GM21367 (cell line): ENCODE measurements at regions not wholly inside any gene's neighbourhood (a gene's known extent, or its start where the extent isn't known, plus 50 kb on each side); places are given as distances from the start of the nearest gene placed in this dataset.

ENCODE experiments used
- ATAC-seq: cut with Tn5 transposase; IDR thresholded peaks from one replicate; pipeline ENCODE4 v1.9.1; 2021; ENCODE audit not compliant: unreplicated experiment

GRCh38 chr4:166602068-166602467, 632.2 kb downstream of the SPOCK3 start:
- ATAC-seq = no peak

DNA sequence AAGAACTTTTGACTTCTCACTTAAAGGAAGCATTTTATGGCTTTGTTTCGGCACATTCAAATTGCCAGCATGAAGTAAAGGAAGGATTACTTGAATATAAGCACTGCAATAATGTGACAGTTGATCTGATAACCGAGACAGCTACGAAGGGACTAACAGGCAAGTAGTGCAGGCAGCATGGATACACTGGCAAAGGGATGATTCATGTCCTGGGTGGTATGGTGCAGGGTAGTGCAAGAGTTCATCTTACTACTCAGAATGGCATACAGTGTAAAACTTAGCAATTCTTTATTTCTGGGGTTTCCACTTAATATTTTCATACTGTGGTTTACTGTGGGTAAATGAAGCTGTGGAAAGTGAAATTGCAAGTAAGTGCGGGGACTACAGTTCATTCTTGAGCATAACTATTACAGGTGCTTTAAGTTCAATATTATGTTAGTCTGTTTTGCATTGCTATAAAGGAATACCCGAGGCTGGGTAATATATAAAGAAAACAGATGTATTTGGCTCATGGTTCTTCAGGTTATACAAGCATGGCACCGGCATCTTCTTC, 611.8 kb downstream of the SPOCK3 start:
- ATAC-seq = no peak

DNA sequence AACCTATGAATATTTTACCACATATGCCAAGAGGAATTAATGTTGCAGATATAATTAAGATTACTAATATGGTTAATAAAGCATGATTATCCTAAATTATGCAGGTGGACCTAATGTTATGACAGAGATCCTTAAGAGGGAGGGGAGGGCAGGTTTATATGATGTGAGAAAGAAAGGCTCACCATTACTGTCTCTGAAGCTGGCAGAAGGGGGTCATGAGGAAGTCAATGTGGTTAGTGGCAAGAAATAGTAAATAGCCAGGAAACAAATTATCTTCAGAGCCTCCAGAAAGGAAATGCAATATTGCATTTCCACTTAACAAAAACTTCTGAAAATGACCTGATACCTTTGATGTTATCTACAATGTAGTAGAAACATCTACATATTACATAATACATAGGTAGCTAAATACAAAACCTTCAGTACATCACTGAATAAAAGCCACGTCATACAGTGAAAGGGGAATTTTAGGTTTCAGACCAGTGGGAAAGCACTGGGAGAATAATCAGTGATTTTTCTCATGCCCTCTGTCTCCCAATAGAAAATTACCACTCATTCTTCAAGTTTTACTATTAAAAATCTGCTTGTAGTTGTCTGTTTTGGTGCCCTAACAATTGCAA, 609.2 kb downstream of the SPOCK3 start:
- no peak for ATAC-seq

- ATAC-seq = no peak
Measured at GRCh38 chr4:166628454-166628853, 605.8 kb downstream of the SPOCK3 start.

GRCh38 chr4:166635367-166635766, 598.9 kb downstream of the SPOCK3 start:
- no peak for ATAC-seq

DNA sequence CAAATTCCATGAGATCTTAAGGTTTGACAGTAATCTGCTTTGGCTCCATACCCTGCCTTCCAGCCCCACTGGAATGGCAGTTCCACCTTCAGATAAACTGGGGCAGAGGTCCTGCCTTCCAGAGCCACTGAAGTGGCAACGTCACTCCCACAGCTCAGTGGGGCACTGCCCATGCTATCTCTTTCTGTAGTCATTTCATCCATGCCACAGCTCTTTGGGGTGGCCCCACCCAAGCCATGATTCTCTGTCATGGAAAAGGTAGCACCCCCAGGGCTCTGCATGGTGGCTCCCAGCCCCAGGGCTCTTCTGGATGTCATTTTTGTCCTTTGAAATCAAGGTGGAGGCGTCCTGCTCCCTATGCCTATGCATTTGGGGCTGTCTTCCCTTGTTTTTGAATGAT, 596.5 kb downstream of the SPOCK3 start:
- ATAC-seq = no peak

DNA sequence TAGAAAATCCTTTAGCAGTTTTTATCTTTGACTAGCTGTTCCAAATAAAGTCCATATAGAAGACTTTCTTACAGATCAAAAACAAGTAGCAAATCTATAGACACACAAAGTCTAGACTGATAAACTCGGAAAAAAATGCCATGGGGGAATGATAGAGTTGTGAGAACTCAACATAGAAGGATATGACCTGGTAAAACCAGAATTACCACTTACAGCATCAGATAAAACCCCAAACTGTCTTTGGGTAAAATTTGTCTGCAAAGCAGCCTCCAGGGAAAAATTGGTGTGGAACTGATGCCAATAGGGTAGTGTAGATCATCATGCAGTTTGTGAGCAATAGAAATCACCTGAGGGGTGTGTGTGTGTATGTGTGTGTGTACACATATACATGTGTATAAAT, 579.1 kb downstream of the SPOCK3 start:
- ATAC-seq = no peak

- ATAC-seq = no peak
Measured at GRCh38 chr4:166655705-166656104, 578.6 kb downstream of the SPOCK3 start.

- no peak for ATAC-seq
Measured at GRCh38 chr4:166657261-166657660, 577.0 kb downstream of the SPOCK3 start.

- ATAC-seq = no peak
Measured at GRCh38 chr4:166658585-166658984, 575.7 kb downstream of the SPOCK3 start.

DNA sequence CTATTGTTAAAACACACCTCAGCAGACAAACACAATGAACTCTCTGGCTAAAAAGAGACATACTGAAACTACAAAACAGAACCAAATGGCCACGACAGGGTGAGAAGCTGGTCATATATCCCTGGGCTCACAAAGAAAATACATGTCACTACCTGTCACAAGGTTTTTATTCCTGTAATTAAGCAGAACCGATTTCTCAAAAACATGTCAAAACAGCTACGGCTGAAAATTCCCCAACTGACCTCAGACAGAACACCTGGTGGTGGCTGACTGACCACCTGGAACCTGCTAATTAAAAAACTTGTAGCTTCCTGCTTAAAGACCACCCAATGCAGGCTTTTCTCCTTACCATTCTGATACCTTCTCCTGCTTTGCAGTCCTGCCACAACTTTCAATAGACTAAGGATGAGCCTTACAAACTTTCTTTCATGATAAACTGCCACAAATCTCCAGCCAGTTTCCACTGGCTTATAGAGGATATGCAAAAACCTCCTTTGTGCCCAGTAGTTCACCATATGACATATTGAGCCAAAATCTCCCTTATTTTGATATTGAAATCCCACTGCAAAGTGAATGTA, 571.9 kb downstream of the SPOCK3 start:
- peak; percentile 90 for ATAC-seq

DNA sequence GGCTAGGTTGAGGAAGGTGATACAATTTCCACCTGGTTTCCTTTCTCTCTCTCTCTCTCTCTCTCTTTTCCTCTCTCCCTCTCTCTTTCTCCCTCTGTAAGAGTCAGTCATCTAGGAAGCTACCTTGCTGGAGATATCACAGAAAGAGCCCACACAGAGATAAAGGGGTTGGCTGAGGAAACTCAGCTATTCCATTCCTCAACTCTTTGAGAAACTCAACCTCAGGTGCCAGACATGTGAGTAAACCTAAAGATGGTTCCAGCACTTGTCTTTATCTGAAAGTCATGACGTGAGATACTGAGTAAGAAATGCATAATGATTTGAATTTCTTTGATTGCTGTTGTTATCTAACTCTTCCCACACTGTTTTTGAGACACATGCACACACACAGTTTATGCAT, 564.0 kb downstream of the SPOCK3 start:
- ATAC-seq = no peak

- ATAC-seq = no peak
Measured at GRCh38 chr4:166673911-166674310, 560.4 kb downstream of the SPOCK3 start.

DNA sequence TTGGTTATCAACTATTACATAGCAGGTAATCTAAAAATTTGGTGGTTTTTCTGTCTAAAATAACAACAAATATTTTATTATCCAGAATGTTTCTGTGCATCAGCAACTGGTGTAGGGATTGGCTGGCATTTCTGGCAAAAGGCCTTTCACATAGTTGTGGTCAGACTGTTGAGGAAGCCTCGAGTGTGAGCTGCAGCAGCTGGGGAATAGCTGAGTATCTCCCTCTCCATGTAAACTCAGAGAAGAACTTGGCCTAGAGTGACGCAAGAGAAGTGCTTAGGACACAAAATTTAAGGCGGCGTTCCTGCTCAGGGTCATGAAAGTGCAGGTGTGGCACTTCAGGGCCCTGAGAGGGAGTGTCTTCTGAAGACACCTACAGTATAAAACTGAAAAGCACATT, 558.9 kb downstream of the SPOCK3 start:
- no peak for ATAC-seq

- ATAC-seq = no peak
Measured at GRCh38 chr4:166680796-166681195, 553.5 kb downstream of the SPOCK3 start.

- ATAC-seq = no peak
Measured at GRCh38 chr4:166682200-166682599, 552.1 kb downstream of the SPOCK3 start.
